ENCODE measurements at regions not wholly inside any gene's neighbourhood (a gene's known extent, or its start where the extent isn't known, plus 50 kb on each side); places are given as distances from the start of the nearest gene placed in this dataset.

DNA sequence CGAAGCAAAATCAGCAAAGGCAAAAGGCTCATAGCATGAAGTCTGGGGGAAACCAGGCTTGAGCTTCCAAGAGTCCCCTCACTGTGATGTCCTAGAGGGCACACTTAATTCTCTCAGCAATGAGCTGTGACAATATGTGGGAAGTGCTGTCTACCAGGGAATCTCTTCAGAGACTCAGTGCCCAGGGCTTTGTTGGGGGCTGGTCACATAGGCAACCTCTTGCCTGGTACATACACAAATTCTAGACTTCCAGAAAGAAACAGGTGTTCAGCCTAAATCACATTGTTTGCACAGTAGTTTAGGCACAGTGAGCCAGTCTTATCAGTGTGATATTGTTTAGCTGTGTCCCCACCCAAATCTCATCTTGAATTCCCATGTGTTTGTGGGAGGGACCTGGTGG is 400.5 kb downstream of the PRDM2 start:
- Mint-ChIP-seq H3K9me3 (peaks cover 2% of the 10 kb centered on the region), H3K36me3 (ENCODE audit: low read depth) (no peaks in the 10 kb centered on the region), H3K27me3 (ENCODE audit: low read depth) (peaks cover 11% of the 10 kb centered on the region), H3K4me3 (no peak overlapping the region), H3K4me1 (peaks cover 4% of the 10 kb centered on the region), H3K27ac (no peak overlapping the region)
- TF ChIP-seq, protein P1, sequence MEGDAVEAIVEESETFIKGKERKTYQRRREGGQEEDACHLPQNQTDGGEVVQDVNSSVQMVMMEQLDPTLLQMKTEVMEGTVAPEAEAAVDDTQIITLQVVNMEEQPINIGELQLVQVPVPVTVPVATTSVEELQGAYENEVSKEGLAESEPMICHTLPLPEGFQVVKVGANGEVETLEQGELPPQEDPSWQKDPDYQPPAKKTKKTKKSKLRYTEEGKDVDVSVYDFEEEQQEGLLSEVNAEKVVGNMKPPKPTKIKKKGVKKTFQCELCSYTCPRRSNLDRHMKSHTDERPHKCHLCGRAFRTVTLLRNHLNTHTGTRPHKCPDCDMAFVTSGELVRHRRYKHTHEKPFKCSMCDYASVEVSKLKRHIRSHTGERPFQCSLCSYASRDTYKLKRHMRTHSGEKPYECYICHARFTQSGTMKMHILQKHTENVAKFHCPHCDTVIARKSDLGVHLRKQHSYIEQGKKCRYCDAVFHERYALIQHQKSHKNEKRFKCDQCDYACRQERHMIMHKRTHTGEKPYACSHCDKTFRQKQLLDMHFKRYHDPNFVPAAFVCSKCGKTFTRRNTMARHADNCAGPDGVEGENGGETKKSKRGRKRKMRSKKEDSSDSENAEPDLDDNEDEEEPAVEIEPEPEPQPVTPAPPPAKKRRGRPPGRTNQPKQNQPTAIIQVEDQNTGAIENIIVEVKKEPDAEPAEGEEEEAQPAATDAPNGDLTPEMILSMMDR (IDR thresholded peaks at IDR 0.05; ENCODE audit: unreplicated experiment in 3 of 3), result no peak

DNA sequence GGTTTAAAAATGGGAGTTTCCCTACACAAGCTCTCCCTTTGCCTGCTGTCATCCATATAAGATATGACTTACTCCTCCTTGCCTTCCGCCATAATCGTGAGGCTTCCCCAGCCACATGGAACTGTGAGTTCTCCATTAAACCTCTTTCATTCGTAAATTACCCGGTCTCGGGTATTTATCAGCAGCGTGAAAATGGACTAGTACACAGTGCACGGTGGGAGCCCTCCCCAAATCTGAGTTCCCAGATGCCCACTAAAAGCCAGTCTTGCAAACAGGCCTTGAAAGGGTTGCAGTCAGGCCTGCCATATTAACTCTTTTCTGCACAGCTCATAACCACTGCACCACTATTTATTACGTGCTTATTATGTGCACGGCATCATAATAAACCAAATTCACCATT is 400.9 kb downstream of the PRDM2 start:
- no peak overlapping the region for H3K4me3 Mint-ChIP-seq
- no peak overlapping the region for H3K27ac Mint-ChIP-seq
- H3K27me3 Mint-ChIP-seq (ENCODE audit: low read depth), result peaks cover 11% of the 10 kb centered on the region
- H3K36me3 Mint-ChIP-seq (ENCODE audit: low read depth), result no peaks in the 10 kb centered on the region
- TF ChIP-seq, protein P1 (IDR thresholded peaks at IDR 0.05; ENCODE audit: unreplicated experiment in 3 of 3), result no peak
- peaks cover 4% of the 10 kb centered on the region for H3K4me1 Mint-ChIP-seq
- peaks cover 2% of the 10 kb centered on the region for H3K9me3 Mint-ChIP-seq

DNA sequence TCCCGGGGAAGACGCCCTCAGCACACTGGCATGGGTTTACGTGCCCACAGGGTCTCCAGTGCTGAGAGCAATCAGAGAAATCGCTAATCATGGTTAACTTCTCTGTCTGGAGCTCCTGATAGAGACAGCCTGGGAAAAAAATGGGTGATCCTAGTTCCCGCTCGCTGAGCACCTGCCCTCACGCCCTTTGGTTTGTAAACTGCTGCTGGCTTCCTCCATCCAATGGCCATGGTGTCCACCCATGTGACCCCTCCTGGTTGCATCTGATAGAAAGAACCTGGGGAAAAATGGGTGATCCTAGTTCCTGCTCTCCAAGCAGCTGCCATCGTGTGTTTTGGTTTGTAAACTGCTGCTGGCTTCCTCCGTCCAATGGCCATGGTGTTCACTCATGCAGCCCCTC is 402.2 kb downstream of the PRDM2 start:
- Mint-ChIP-seq H3K27ac (no peak overlapping the region), H3K36me3 (ENCODE audit: low read depth) (no peaks in the 10 kb centered on the region), H3K27me3 (ENCODE audit: low read depth) (peaks cover 11% of the 10 kb centered on the region), H3K9me3 (peaks cover 2% of the 10 kb centered on the region), H3K4me3 (no peak overlapping the region), H3K4me1 (peaks cover 4% of the 10 kb centered on the region)
- TF ChIP-seq, protein P1 (IDR thresholded peaks at IDR 0.05; ENCODE audit: unreplicated experiment in 3 of 3), result no peak

DNA sequence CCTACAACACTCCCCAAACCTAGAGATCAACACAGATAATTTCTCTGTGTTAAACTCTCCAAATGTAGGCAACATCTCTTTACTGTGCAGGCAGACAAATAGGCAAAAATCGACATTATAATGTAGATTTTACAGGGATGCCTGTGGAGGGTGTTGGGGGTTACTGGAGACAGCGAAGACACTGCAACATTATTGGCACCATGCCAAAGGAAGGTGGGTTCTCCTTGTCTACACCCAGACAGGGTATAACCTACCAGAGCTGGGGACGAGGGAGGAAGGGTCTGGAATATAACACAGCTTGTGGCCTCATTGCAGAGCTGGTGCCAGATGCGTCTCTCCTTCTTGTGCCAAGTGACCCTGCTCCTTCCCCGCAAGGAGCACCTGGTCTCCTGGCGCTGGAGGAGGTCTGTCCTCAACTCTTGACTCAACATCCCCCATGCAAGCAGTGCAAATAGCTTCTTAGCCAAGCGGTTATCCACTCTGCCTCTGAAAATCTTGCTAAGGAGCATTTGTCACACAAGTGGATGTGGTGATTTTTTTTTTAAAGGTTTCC is 404.0 kb downstream of the PRDM2 start:
- TF ChIP-seq, protein P1 (IDR thresholded peaks at IDR 0.05; ENCODE audit: unreplicated experiment in 3 of 3), result no peak
- Mint-ChIP-seq H3K36me3 (ENCODE audit: low read depth) (no peaks in the 10 kb centered on the region), H3K4me1 (no peaks in the 10 kb centered on the region), H3K4me3 (no peak overlapping the region), H3K9me3 (peaks cover 2% of the 10 kb centered on the region), H3K27me3 (ENCODE audit: low read depth) (peaks cover 7% of the 10 kb centered on the region), H3K27ac (no peak overlapping the region)

DNA sequence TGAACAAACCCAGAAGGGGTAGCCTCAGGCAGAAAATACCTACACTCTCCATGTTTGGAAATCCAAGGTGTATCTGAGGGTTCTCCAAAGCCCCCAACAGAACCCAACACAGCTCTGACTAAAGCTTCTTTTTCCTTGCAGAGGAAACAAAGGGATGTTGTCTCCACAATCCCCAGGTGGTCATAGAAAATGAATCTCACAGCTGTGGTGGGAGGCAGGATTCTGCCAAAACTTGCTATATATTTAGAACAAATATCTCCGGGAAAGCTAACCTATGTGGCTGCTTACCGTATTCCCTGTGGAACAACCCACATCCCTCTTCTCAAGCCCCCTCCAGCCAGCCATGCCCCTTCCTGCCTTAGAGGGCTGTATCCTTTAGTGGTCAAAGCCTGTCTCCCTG is 406.1 kb downstream of the PRDM2 start:
- Mint-ChIP-seq H3K9me3 (peaks cover 2% of the 10 kb centered on the region), H3K27me3 (ENCODE audit: low read depth) (peaks cover 6% of the 10 kb centered on the region), H3K27ac (no peak overlapping the region), H3K4me3 (no peak overlapping the region), H3K4me1 (peaks cover 10% of the 10 kb centered on the region), H3K36me3 (ENCODE audit: low read depth) (no peaks in the 10 kb centered on the region)
- TF ChIP-seq, protein P1 (IDR thresholded peaks at IDR 0.05; ENCODE audit: unreplicated experiment in 3 of 3), result no peak

DNA sequence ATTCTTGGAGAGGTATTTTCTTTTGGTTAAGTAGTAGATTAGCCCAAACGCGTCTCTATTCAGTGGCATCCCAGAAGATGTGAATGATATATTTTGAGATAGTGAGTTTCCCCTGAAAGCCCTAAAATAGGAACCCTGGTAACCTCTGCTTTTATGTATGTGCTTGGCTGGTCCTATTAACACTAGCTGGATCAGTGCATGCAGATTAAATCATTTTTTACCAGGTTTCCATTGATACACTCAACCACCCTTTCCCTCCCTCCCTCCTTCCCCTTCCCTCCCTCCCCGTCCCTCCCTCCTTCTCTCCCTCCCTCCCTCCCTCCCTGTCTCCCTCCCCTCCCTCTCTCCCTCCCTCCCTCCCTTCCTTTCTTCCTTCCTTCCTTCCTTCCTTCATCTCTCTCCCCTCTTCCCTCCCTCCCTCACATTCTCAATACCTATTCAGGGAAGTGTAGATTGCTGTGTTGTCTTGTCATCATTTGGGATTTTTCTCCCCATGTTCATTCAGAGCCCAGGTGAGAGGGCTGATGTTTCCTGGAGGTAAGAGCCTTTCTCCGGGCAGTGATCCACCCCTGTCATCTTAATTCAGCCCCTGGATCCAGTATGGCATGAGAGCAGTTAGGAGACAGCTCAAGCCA is 406.8 kb downstream of the PRDM2 start:
- peaks cover 2% of the 10 kb centered on the region for H3K9me3 Mint-ChIP-seq
- H3K4me1 Mint-ChIP-seq, result peaks cover 10% of the 10 kb centered on the region
- TF ChIP-seq, protein P1 (IDR thresholded peaks at IDR 0.05; ENCODE audit: unreplicated experiment in 3 of 3), result no peak
- no peak overlapping the region for H3K27ac Mint-ChIP-seq
- peaks cover 6% of the 10 kb centered on the region for H3K27me3 Mint-ChIP-seq (ENCODE audit: low read depth)
- no peak overlapping the region for H3K4me3 Mint-ChIP-seq
- H3K36me3 Mint-ChIP-seq (ENCODE audit: low read depth), result no peaks in the 10 kb centered on the region
